PC-3 (cell line): ENCODE measurements at regions not wholly inside any gene's neighbourhood (a gene's known extent, or its start where the extent isn't known, plus 50 kb on each side); places are given as distances from the start of the nearest gene placed in this dataset.

Source experiments
- ATAC-seq: fragments of 200-7000 bp; cut with Tn5 transposase; 2 replicates; pipeline ENCODE4 v1.9.1; 2020; ENCODE audit warnings: mild to moderate bottlenecking, moderate library complexity
- BruUV-seq: library from RNA; stranded (reverse); fragments of 400-500 nt; replicated peaks from 2 replicates; lab custom pipeline; 2021; lab: Mats Ljungman, UMichigan
- CTCF ChIA-PET: fragments of 300-600 bp; sonication (Branson Sonifier 250); formaldehyde crosslinking; loops from one replicate; lab custom pipeline; 2022; ENCODE audit warnings: antibody characterized with exemption; lab: Charles Lee
- POLR2A ChIA-PET: fragments of 300-600 bp; sonication (Branson Sonifier 250); formaldehyde crosslinking; loops from one replicate; lab custom pipeline; 2022; ENCODE audit warnings: antibody characterized with exemption; ENCODE audit not compliant: unreplicated experiment; lab: Charles Lee
- DNase-seq: peaks from one replicate; pipeline ENCODE4 v3.0.0-alpha.2; 2015
- H2AFZ ChIP-seq: fragments of 300-600 bp; sonication (generic); 2 replicates; pipeline ENCODE4 v1.6.0; 2016; ENCODE audit warnings: antibody characterized with exemption, low read length
- H3F3A ChIP-seq: fragments of 300-600 bp; sonication (generic); one replicate; pipeline ENCODE4 v1.6.0; 2017; ENCODE audit warnings: antibody characterized with exemption, low read length, control low read depth, mild to moderate bottlenecking; ENCODE audit not compliant: unreplicated experiment
- H3K27ac ChIP-seq: fragments of 300-600 bp; sonication (generic); 2 replicates; pipeline ENCODE4 v1.5.1; 2016; ENCODE audit warnings: mild to moderate bottlenecking, low read length
- H3K27me3 ChIP-seq: fragments of 300-600 bp; sonication (generic); 2 replicates; pipeline ENCODE4 v1.6.1; 2016; ENCODE audit warnings: low read length, mixed read lengths
- H3K36me3 ChIP-seq: fragments of 300-600 bp; sonication (generic); 2 replicates; pipeline ENCODE4 v1.6.1; 2016; ENCODE audit warnings: low read depth, mixed run types, low read length, mixed read lengths
- H3K4me1 ChIP-seq: fragments of 300-600 bp; sonication (generic); 2 replicates; pipeline ENCODE4 v1.5.1; 2016; ENCODE audit warnings: low read length; ENCODE audit not compliant: insufficient read depth
- H3K4me2 ChIP-seq: fragments of 300-600 bp; sonication (generic); 2 replicates; pipeline ENCODE4 v1.6.0; 2016; ENCODE audit warnings: low read length
- H3K4me3 ChIP-seq: fragments of 300-600 bp; sonication (generic); 2 replicates; pipeline ENCODE4 v1.5.1; 2016; ENCODE audit warnings: mild to moderate bottlenecking, low read length, mixed read lengths
- H3K79me2 ChIP-seq: fragments of 300-600 bp; sonication (generic); 2 replicates; pipeline ENCODE4 v1.6.1; 2017; ENCODE audit warnings: low read length, mixed read lengths
- H3K9ac ChIP-seq: fragments of 300-600 bp; sonication (generic); 2 replicates; pipeline ENCODE4 v1.6.0; 2016; ENCODE audit warnings: mild to moderate bottlenecking, low read length
- H3K9me2 ChIP-seq: fragments of 300-600 bp; sonication (generic); replicated peaks from 2 replicates; pipeline ENCODE4 v1.6.1; 2016; ENCODE audit warnings: mixed run types, low read length, mixed read lengths
- H3K9me3 ChIP-seq: fragments of 300-600 bp; sonication (generic); 2 replicates; pipeline ENCODE4 v1.6.1; 2016; ENCODE audit warnings: low read length, mixed read lengths
- H4K20me1 ChIP-seq: fragments of 300-600 bp; sonication (generic); 2 replicates; pipeline ENCODE4 v1.6.1; 2016; ENCODE audit warnings: low read length, mixed read lengths
- EZH2 ChIP-seq: fragments of 300-600 bp; sonication (generic); IDR thresholded peaks from one replicate; pipeline ENCODE4 v1.6.1; 2017; ENCODE audit warnings: antibody characterized with exemption, mild to moderate bottlenecking, low read length; ENCODE audit not compliant: unreplicated experiment
- EZH2phosphoT487 ChIP-seq: fragments of 300-600 bp; sonication (generic); IDR thresholded peaks from 2 replicates; pipeline ENCODE4 v1.6.1; 2018; ENCODE audit warnings: mild to moderate bottlenecking, antibody characterized with exemption, low read length, borderline replicate concordance
- intact Hi-C: fragments of 100-400 bp; cut with micrococcal nuclease; formaldehyde crosslinking; loops from 2 replicates; pipeline ENCODE4 v1.9.0; 2023
- TF ChIP-seq, protein P1 (sequence below): fragments of 300-600 bp; sonication (generic); conservative IDR thresholded peaks from 2 replicates; pipeline ENCODE4 v1.5.1; 2017; ENCODE audit warnings: antibody characterized with exemption, low read depth, mild to moderate bottlenecking, low read length

DNA sequence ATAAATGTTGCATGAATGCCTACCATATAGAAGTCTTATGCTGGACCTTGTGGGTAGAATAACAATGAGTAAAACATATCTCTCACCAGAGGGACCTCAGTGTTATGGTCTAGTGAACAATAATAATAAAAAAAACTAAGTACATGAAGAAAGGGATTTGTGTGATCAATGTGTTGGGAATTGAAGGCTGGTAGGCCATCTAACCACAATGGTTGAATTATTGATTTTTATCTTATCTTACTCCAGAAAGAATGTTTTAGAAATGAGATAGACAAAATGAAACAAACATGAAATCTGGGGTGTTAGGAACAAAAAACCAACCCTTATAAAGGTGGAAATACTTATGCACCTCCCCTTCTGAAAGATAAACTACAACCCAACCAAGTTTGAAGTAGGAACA, 243.9 kb upstream of the LRIG3 start:
- Histone ChIP-seq H3K4me3 (no peak overlapping the region), H2AFZ (no peak overlapping the region), H3K9ac (no peak overlapping the region), H3K9me3 (no peaks in the 10 kb centered on the region), H4K20me1 (no peaks in the 10 kb centered on the region), H3K9me2 (no peaks in the 10 kb centered on the region), H3K27ac (no peak overlapping the region), H3K36me3 (no peaks in the 10 kb centered on the region), H3K27me3 (no peaks in the 10 kb centered on the region), H3K4me1 (peaks cover 18% of the 10 kb centered on the region), H3F3A (no peaks in the 10 kb centered on the region), H3K79me2 (no peaks in the 10 kb centered on the region), H3K4me2 (no peak overlapping the region)
- ATAC-seq = no peak
- TF ChIP-seq, protein P1, sequence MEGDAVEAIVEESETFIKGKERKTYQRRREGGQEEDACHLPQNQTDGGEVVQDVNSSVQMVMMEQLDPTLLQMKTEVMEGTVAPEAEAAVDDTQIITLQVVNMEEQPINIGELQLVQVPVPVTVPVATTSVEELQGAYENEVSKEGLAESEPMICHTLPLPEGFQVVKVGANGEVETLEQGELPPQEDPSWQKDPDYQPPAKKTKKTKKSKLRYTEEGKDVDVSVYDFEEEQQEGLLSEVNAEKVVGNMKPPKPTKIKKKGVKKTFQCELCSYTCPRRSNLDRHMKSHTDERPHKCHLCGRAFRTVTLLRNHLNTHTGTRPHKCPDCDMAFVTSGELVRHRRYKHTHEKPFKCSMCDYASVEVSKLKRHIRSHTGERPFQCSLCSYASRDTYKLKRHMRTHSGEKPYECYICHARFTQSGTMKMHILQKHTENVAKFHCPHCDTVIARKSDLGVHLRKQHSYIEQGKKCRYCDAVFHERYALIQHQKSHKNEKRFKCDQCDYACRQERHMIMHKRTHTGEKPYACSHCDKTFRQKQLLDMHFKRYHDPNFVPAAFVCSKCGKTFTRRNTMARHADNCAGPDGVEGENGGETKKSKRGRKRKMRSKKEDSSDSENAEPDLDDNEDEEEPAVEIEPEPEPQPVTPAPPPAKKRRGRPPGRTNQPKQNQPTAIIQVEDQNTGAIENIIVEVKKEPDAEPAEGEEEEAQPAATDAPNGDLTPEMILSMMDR = no peak
- TF ChIP-seq EZH2 (no peak), EZH2phosphoT487 (no peak)
- ChIA-PET POLR2A (interaction anchor here (0.6 kb wide), 1 partner anchor 73 kb away, joined by 6 read pairs; no protein-coding TSS in a partner anchor), CTCF (interaction anchor here (1.1 kb wide), 1 partner anchor 51 kb away, joined by 5 read pairs; no protein-coding TSS in a partner anchor)
- intact Hi-C loops = no loop called here
- BruUV-seq = no TSS peak
- DNase-seq = no peak

DNA sequence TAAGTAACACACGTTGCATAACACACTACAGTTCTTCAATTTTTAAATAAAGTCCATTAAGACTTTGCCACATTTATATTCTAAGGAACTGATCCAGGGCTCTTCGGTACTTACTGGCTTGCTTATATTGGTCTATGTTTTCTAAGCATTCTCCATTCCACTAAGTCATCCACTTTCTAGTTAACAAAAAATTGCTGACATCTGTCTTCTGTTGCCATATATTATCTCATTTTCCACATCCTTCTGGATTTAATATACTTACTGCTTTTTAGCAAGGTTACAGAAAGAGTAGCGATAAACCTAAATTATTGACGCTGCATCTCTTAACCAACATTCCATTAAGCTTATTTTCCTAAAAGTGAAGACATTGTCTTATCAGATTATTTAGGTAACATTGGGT, 238.4 kb upstream of the LRIG3 start:
- CTCF ChIA-PET = no interaction called here
- H3K79me2 ChIP-seq = no peaks in the 10 kb centered on the region

DNA sequence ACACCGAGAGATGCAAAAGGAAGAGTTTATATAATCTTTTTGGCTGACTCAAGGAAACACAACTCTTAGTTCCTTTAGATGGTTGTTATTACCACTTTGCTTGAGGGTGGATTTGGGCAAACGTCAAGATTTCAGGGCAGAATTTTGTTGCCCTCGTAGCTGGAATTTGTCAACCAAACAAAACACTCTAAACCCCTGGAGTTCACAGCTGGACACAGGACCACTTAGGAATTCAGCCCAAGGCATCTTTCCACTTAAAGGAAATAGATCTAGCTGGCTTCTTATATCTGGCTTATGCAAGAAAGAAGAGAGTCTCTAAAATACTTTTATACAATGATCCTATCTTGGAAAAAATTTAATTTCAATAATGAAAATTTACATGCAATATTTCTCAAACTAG, 237.8 kb upstream of the LRIG3 start:
- Histone ChIP-seq H2AFZ (no peak overlapping the region), H3K27ac (no peak overlapping the region), H3K9me3 (no peaks in the 10 kb centered on the region), H3K27me3 (no peaks in the 10 kb centered on the region), H3K79me2 (no peaks in the 10 kb centered on the region), H3K4me1 (no peaks in the 10 kb centered on the region), H3K4me3 (no peak overlapping the region), H3K9me2 (no peaks in the 10 kb centered on the region), H3K36me3 (no peaks in the 10 kb centered on the region), H3K9ac (no peak overlapping the region), H4K20me1 (no peaks in the 10 kb centered on the region), H3K4me2 (no peak overlapping the region), H3F3A (no peaks in the 10 kb centered on the region)
- ChIA-PET POLR2A (no interaction called here), CTCF (no interaction called here)
- no TSS peak for BruUV-seq
- DNase-seq (no peak), ATAC-seq (no peak)
- intact Hi-C loops = no loop called here
- TF ChIP-seq, protein P1 = no peak
- TF ChIP-seq EZH2phosphoT487 (no peak), EZH2 (no peak)

More for the DNA sequence above, 238.4 kb upstream of the LRIG3 start:
- ATAC-seq (no peak), DNase-seq (no peak)
- Histone ChIP-seq H3K36me3 (no peaks in the 10 kb centered on the region), H2AFZ (no peak overlapping the region), H3K9ac (no peak overlapping the region), H3K27me3 (no peaks in the 10 kb centered on the region), H3K4me1 (no peaks in the 10 kb centered on the region), H3K27ac (no peak overlapping the region), H3F3A (no peaks in the 10 kb centered on the region), H3K9me2 (no peaks in the 10 kb centered on the region), H3K4me3 (no peak overlapping the region), H3K4me2 (no peak overlapping the region), H4K20me1 (no peaks in the 10 kb centered on the region), H3K9me3 (no peaks in the 10 kb centered on the region)
- TF ChIP-seq EZH2 = no peak
- intact Hi-C loops = no loop called here
- BruUV-seq = no TSS peak
- POLR2A ChIA-PET = no interaction called here
